Neutrophil (primary cell): ENCODE measurements at regions not wholly inside any gene's neighbourhood (a gene's known extent, or its start where the extent isn't known, plus 50 kb on each side); places are given as distances from the start of the nearest gene placed in this dataset.
"Not testable (repeated sequence)": the region's sequence is repeated elsewhere in the genome, so short reads cannot be mapped to it uniquely, and the experiment has no call there.

Source experiments
- H3K27ac ChIP-seq: fragments of 200-600 bp; sonication (generic); 2 replicates; pipeline ENCODE4 v1.5.1; 2016; ENCODE audit warnings: mild to moderate bottlenecking, moderate library complexity
- H3K27me3 ChIP-seq: fragments of 200-600 bp; sonication (generic); 2 replicates; pipeline ENCODE4 v1.6.0; 2016; ENCODE audit warnings: mild to moderate bottlenecking
- H3K36me3 ChIP-seq: fragments of 200-600 bp; sonication (generic); 2 replicates; pipeline ENCODE4 v1.5.1; 2017
- H3K4me1 ChIP-seq, 2 experiments: fragments of 200-600 bp in 1 of 2; sonication (generic) in 1 of 2; 1 replicate in 1 of 2; 2 replicates in 1 of 2; pipeline versions ENCODE4 v1.5.1 to v1.6.1; 2013 to 2016; ENCODE audit warnings: low read depth in 1 of 2, low read length in 1 of 2, mild to moderate bottlenecking in 1 of 2, moderate library complexity in 1 of 2; ENCODE audit not compliant: control insufficient read depth in 1 of 2, insufficient read depth in 1 of 2
- H3K4me3 ChIP-seq, 2 experiments: fragments of 200-600 bp in 1 of 2; sonication (generic) in 1 of 2; 1 replicate in 1 of 2; 2 replicates in 1 of 2; pipeline ENCODE4 v1.5.1; 2013 to 2016; ENCODE audit warnings: low read depth in 1 of 2, low read length in 1 of 2, mild to moderate bottlenecking in 1 of 2, moderate library complexity in 1 of 2
- H3K9me3 ChIP-seq: fragments of 200-600 bp; sonication (generic); 2 replicates; pipeline ENCODE4 v1.5.1; 2016

- H3K27ac ChIP-seq, H3K4me1 ChIP-seq, H3K27me3 ChIP-seq, H3K9me3 ChIP-seq, H3K36me3 ChIP-seq, H3K4me3 ChIP-seq: not testable (repeated sequence)
These were observed 84.7 kb downstream of the METTL2B start for GRCh38 chr7:128561116-128561722.

- H3K9me3 ChIP-seq, H3K4me3 ChIP-seq, H3K4me1 ChIP-seq, H3K36me3 ChIP-seq, H3K27me3 ChIP-seq, H3K27ac ChIP-seq: not testable (repeated sequence)
These were observed 86.2 kb downstream of the METTL2B start for GRCh38 chr7:128562795-128563194.

GRCh38 chr7:128564123-128564700, 87.7 kb downstream of the METTL2B start:
- not testable (repeated sequence) for H3K27me3 ChIP-seq, H3K9me3 ChIP-seq, H3K36me3 ChIP-seq, H3K4me3 ChIP-seq, H3K4me1 ChIP-seq
- peak overlapping the region; percentile 23 for H3K27ac ChIP-seq

GRCh38 chr7:128564932-128565864, 88.7 kb downstream of the METTL2B start:
- H3K4me3 ChIP-seq, H3K36me3 ChIP-seq, H3K9me3 ChIP-seq, H3K27me3 ChIP-seq, H3K4me1 ChIP-seq: not testable (repeated sequence)
- H3K27ac ChIP-seq: peak overlapping the region; percentile 23

- not testable (repeated sequence) for H3K9me3 ChIP-seq, H3K27ac ChIP-seq, H3K27me3 ChIP-seq, H3K4me1 ChIP-seq, H3K4me3 ChIP-seq
- H3K36me3 ChIP-seq: peaks cover 35% of the 10 kb centered on the region
These were observed 96.8 kb upstream of the GARIN1A start for GRCh38 chr7:128575277-128575676.

- H3K9me3 ChIP-seq, H3K4me3 ChIP-seq, H3K4me1 ChIP-seq, H3K27ac ChIP-seq, H3K27me3 ChIP-seq: not testable (repeated sequence)
- H3K36me3 ChIP-seq: peaks cover 39% of the 10 kb centered on the region
These were observed 95.1 kb upstream of the GARIN1A start for GRCh38 chr7:128576953-128577352.

GRCh38 chr7:128579843-128580242, 92.2 kb upstream of the GARIN1A start:
- not testable (repeated sequence) for H3K4me3 ChIP-seq

GRCh38 chr7:128581100-128581499, 91.0 kb upstream of the GARIN1A start:
- not testable (repeated sequence) for H3K27ac ChIP-seq, H3K4me3 ChIP-seq, H3K9me3 ChIP-seq, H3K4me1 ChIP-seq, H3K27me3 ChIP-seq
- H3K36me3 ChIP-seq: peaks cover 32% of the 10 kb centered on the region

More at GRCh38 chr7:128579843-128580242, 92.2 kb upstream of the GARIN1A start:
- H3K9me3 ChIP-seq, H3K4me1 ChIP-seq, H3K27me3 ChIP-seq, H3K27ac ChIP-seq: not testable (repeated sequence)
- peaks cover 31% of the 10 kb centered on the region for H3K36me3 ChIP-seq

GRCh38 chr7:128581825-128582561, 90.1 kb upstream of the GARIN1A start:
- H3K36me3 ChIP-seq: peaks cover 32% of the 10 kb centered on the region
- H3K27me3 ChIP-seq, H3K4me3 ChIP-seq, H3K4me1 ChIP-seq, H3K9me3 ChIP-seq, H3K27ac ChIP-seq: not testable (repeated sequence)

GRCh38 chr7:128586715-128587114, 85.4 kb upstream of the GARIN1A start:
- not testable (repeated sequence) for H3K4me1 ChIP-seq, H3K4me3 ChIP-seq, H3K27ac ChIP-seq, H3K27me3 ChIP-seq, H3K9me3 ChIP-seq
- peaks cover 30% of the 10 kb centered on the region for H3K36me3 ChIP-seq
